D721Med (cell line): ENCODE measurements at regions not wholly inside any gene's neighbourhood (a gene's known extent, or its start where the extent isn't known, plus 50 kb on each side); places are given as distances from the start of the nearest gene placed in this dataset.

ENCODE experiments used
- DNase-seq: peaks from one replicate; pipeline ENCODE4 v3.0.0; 2011; ENCODE audit warnings: low spot score; ENCODE audit not compliant: insufficient read length
- FAIRE-seq: peaks from 2 replicates; lab custom pipeline; 2011; peaks lifted over from hg19 to GRCh38; lab: Jason Lieb, UNC
- CTCF ChIP-seq: IDR thresholded peaks from 2 replicates; pipeline ENCODE4 v1.5.1; 2012; ENCODE audit warnings: mild to moderate bottlenecking, control low read depth; ENCODE audit not compliant: insufficient read depth; ENCODE audit errors: missing control alignments

GRCh38 chr18:55096263-55096951, 137.1 kb upstream of the CCDC68 start:
- DNase-seq, result no peak
- no peak for FAIRE-seq
- peak; percentile 52 for TF ChIP-seq CTCF

GRCh38 chr18:55095584-55095983, 136.3 kb upstream of the CCDC68 start:
- DNase-seq, result no peak

GRCh38 chr18:55093808-55094207, 134.5 kb upstream of the CCDC68 start:
- FAIRE-seq (peak; percentile 77), DNase-seq (no peak)
- TF ChIP-seq CTCF, result no peak

More at GRCh38 chr18:55095584-55095983, 136.3 kb upstream of the CCDC68 start:
- TF ChIP-seq CTCF, result no peak
- FAIRE-seq, result peak; percentile 97

- TF ChIP-seq CTCF, result no peak
- FAIRE-seq, result peak; percentile 68
- no peak for DNase-seq
Measured at GRCh38 chr18:55093295-55093694, 134.0 kb upstream of the CCDC68 start.

- FAIRE-seq (no peak), DNase-seq (no peak)
- no peak for TF ChIP-seq CTCF
Measured at GRCh38 chr18:55092166-55092565, 132.9 kb upstream of the CCDC68 start.

GRCh38 chr18:55090564-55091188, 131.4 kb upstream of the CCDC68 start:
- TF ChIP-seq CTCF, result no peak
- DNase-seq, result no peak
- FAIRE-seq, result no peak

GRCh38 chr18:55089610-55090009, 130.3 kb upstream of the CCDC68 start:
- TF ChIP-seq CTCF, result no peak
- FAIRE-seq (no peak), DNase-seq (no peak)
